GM23338 (cell line): ENCODE measurements at regions not wholly inside any gene's neighbourhood (a gene's known extent, or its start where the extent isn't known, plus 50 kb on each side); places are given as distances from the start of the nearest gene placed in this dataset.

Source experiments
- ATAC-seq: fragments of 200-7000 bp; cut with Tn5 transposase; 3 replicates; pipeline ENCODE4 v1.9.1; 2020
- DNase-seq: peaks from one replicate; pipeline ENCODE4 v3.0.0-alpha.2; 2015; ENCODE audit warnings: low spot score
- H2AFZ ChIP-seq: fragments of 200-600 bp; sonication (generic); 2 replicates; pipeline ENCODE4 v1.8.0; 2016; ENCODE audit warnings: antibody characterized with exemption, mild to moderate bottlenecking, moderate library complexity
- H3F3A ChIP-seq: fragments of 200-600 bp; sonication (generic); replicated peaks from 2 replicates; pipeline ENCODE4 v1.8.0; 2017; ENCODE audit warnings: antibody characterized with exemption, mixed run types, low read depth
- H3K27ac ChIP-seq: fragments of 200-600 bp; sonication (generic); 2 replicates; pipeline ENCODE4 v1.6.1; 2016; ENCODE audit warnings: low read depth
- H3K27me3 ChIP-seq: fragments of 200-600 bp; sonication (generic); 2 replicates; pipeline ENCODE4 v1.8.0; 2016; ENCODE audit warnings: mild to moderate bottlenecking, mixed run types, moderate library complexity; ENCODE audit not compliant: insufficient read depth
- H3K36me3 ChIP-seq: fragments of 200-600 bp; sonication (generic); 2 replicates; pipeline ENCODE4 v1.8.0; 2016; ENCODE audit warnings: mild to moderate bottlenecking; ENCODE audit not compliant: insufficient read depth
- H3K4me1 ChIP-seq: fragments of 200-600 bp; sonication (generic); 2 replicates; pipeline ENCODE4 v1.8.0; 2016; ENCODE audit warnings: mild to moderate bottlenecking, moderate library complexity; ENCODE audit not compliant: insufficient read depth
- H3K4me2 ChIP-seq: fragments of 200-600 bp; sonication (generic); 2 replicates; pipeline ENCODE4 v1.7.1; 2017; ENCODE audit warnings: mixed run types
- H3K4me3 ChIP-seq: fragments of 200-600 bp; sonication (generic); 2 replicates; pipeline ENCODE4 v1.6.1; 2016; ENCODE audit warnings: mixed run types
- H3K79me2 ChIP-seq: fragments of 200-600 bp; sonication (generic); replicated peaks from 2 replicates; pipeline ENCODE4 v1.8.0; 2017; ENCODE audit warnings: mild to moderate bottlenecking; ENCODE audit not compliant: insufficient read depth
- H3K9me2 ChIP-seq: fragments of 200-600 bp; sonication (generic); 2 replicates; pipeline ENCODE4 v1.8.0; 2017; ENCODE audit not compliant: insufficient read depth
- H4K20me1 ChIP-seq: fragments of 200-600 bp; sonication (generic); replicated peaks from 2 replicates; pipeline ENCODE4 v1.8.0; 2017; ENCODE audit warnings: mild to moderate bottlenecking; ENCODE audit not compliant: insufficient read depth
- H3K27ac Mint-ChIP-seq: 2 replicates; pipeline ENCODE4 v1.8.0; 2020; ENCODE audit warnings: inconsistent platforms, mild to moderate bottlenecking, moderate library complexity, mixed read lengths
- H3K27me3 Mint-ChIP-seq: 3 replicates; pipeline ENCODE4 v1.8.0; 2022; ENCODE audit warnings: low read depth, mild to moderate bottlenecking, moderate library complexity, mixed read lengths, inconsistent platforms; ENCODE audit not compliant: insufficient read depth, poor library complexity
- H3K36me3 Mint-ChIP-seq: 3 replicates; pipeline ENCODE4 v1.8.0; 2021; ENCODE audit warnings: low read depth, mild to moderate bottlenecking, inconsistent platforms, moderate library complexity, mixed read lengths
- H3K4me1 Mint-ChIP-seq: 3 replicates; pipeline ENCODE4 v1.8.0; 2020; ENCODE audit warnings: mild to moderate bottlenecking, inconsistent platforms, mixed read lengths
- H3K4me3 Mint-ChIP-seq: 3 replicates; pipeline ENCODE4 v1.8.0; 2021; ENCODE audit warnings: moderate library complexity, mild to moderate bottlenecking, inconsistent platforms, mixed read lengths
- H3K9me3 Mint-ChIP-seq: 3 replicates; pipeline ENCODE4 v1.8.0; 2020; ENCODE audit warnings: moderate library complexity, mild to moderate bottlenecking, inconsistent platforms, mixed read lengths
- CREB1 ChIP-seq: fragments of 250-450 bp; sonication (Bioruptor Pico); IDR thresholded peaks from 2 replicates; pipeline ENCODE4 v1.5.0; 2020; ENCODE audit warnings: low read depth, mild to moderate bottlenecking, moderate library complexity
- CTCF ChIP-seq, 2 experiments: fragments of 200-600 bp in 1 of 2; sonication (generic) in 1 of 2; conservative IDR thresholded peaks; 2 replicates each; pipeline versions ENCODE4 v1.5.1 to v1.6.1; 2016 to 2017; ENCODE audit warnings: antibody characterized with exemption in 2 of 2, low read depth in 2 of 2, mild to moderate bottlenecking in 2 of 2, moderate library complexity in 1 of 2
- ETS1 ChIP-seq: IDR thresholded peaks from 2 replicates; pipeline ENCODE4 v1.6.1; 2016; ENCODE audit warnings: antibody characterized with exemption
- EZH2 ChIP-seq: fragments of 200-600 bp; sonication (generic); IDR thresholded peaks from one replicate; pipeline ENCODE4 v1.8.0; 2017; ENCODE audit warnings: antibody characterized with exemption, mild to moderate bottlenecking, low read depth; ENCODE audit not compliant: unreplicated experiment
- EZH2phosphoT487 ChIP-seq: fragments of 200-600 bp; sonication (generic); IDR thresholded peaks from one replicate; pipeline ENCODE4 v1.8.1; 2018; ENCODE audit warnings: antibody characterized with exemption; ENCODE audit not compliant: unreplicated experiment
- JUNB ChIP-seq: IDR thresholded peaks from one replicate; pipeline ENCODE4 v1.6.1; 2016; ENCODE audit warnings: antibody characterized with exemption; ENCODE audit not compliant: unreplicated experiment
- NANOG ChIP-seq: IDR thresholded peaks from 2 replicates; pipeline ENCODE4 v1.6.1; 2016; ENCODE audit warnings: antibody characterized with exemption, borderline replicate concordance
- POLR2AphosphoS5 ChIP-seq: IDR thresholded peaks from 2 replicates; pipeline ENCODE4 v1.6.1; 2016; ENCODE audit warnings: antibody characterized with exemption, low read depth
- REST ChIP-seq: IDR thresholded peaks from one replicate; pipeline ENCODE4 v1.6.1; 2018; ENCODE audit warnings: antibody characterized with exemption; ENCODE audit not compliant: unreplicated experiment
- STAT1 ChIP-seq: IDR thresholded peaks from one replicate; pipeline ENCODE4 v1.6.1; 2016; ENCODE audit warnings: antibody characterized with exemption; ENCODE audit not compliant: unreplicated experiment
- ZNF114 ChIP-seq: fragments of 250-450 bp; sonication (Bioruptor Pico); IDR thresholded peaks from 2 replicates; pipeline ENCODE4 v1.5.0; 2020; ENCODE audit warnings: mild to moderate bottlenecking, moderate library complexity
- ZNF331 ChIP-seq: fragments of 250-450 bp; sonication (Bioruptor Pico); IDR thresholded peaks from 2 replicates; pipeline ENCODE4 v1.5.0; 2020; ENCODE audit warnings: low read depth, mild to moderate bottlenecking, moderate library complexity
- ZNF462 ChIP-seq: fragments of 250-450 bp; sonication (Bioruptor Pico); IDR thresholded peaks from 2 replicates; pipeline ENCODE4 v1.5.0; 2020; ENCODE audit warnings: mild to moderate bottlenecking, moderate library complexity

- Histone ChIP-seq H3K27ac (no peak overlapping the region), H2AFZ (peak overlapping the region; percentile 6; the same call in 1 of the 2 replicates), H3F3A (no peaks in the 10 kb centered on the region), H3K4me1 (no peaks in the 10 kb centered on the region; the same call in 1 of the 2 replicates), H3K36me3 (no peaks in the 10 kb centered on the region), H3K4me2 (no peak overlapping the region), H3K9me2 (peaks cover 20% of the 10 kb centered on the region), H4K20me1 (no peaks in the 10 kb centered on the region), H3K27me3 (no peaks in the 10 kb centered on the region), H3K4me3 (no peak overlapping the region), H3K79me2 (no peaks in the 10 kb centered on the region)
- DNase-seq (no peak), ATAC-seq (no peak)
- Mint-ChIP-seq H3K27ac (no peak overlapping the region; the same call in 1 of the 2 replicates), H3K9me3 (peaks cover 12% of the 10 kb centered on the region; the same call in 2 of the 3 replicates), H3K27me3 (no peaks in the 10 kb centered on the region), H3K36me3 (peaks cover 3% of the 10 kb centered on the region; the same call in 1 of the 3 replicates), H3K4me3 (no peak overlapping the region), H3K4me1 (peaks cover 19% of the 10 kb centered on the region)
- TF ChIP-seq EZH2phosphoT487 (no peak), POLR2AphosphoS5 (no peak), REST (no peak), EZH2 (no peak), STAT1 (no peak), ZNF114 (CRISPR knock-in tag) (no peak), ZNF462 (CRISPR knock-in tag) (no peak), CREB1 (CRISPR knock-in tag) (no peak), CTCF (conservative IDR thresholded peaks at IDR 0.05; ENCODE audit: low read depth in 2 of 2) (no peak), ZNF331 (CRISPR knock-in tag) (no peak), NANOG (no peak), ETS1 (no peak), JUNB (no peak)
These were observed 132.5 kb upstream of the THBS1 start for GRCh38 chr15:39448409-39448808.
